Fibroblast of skin of left quadriceps (primary cell): ENCODE measurements at regions not wholly inside any gene's neighbourhood (a gene's known extent, or its start where the extent isn't known, plus 50 kb on each side); places are given as distances from the start of the nearest gene placed in this dataset.
"Not testable (repeated sequence)": the region's sequence is repeated elsewhere in the genome, so short reads cannot be mapped to it uniquely, and the experiment has no call there.

Experiments
- DNase-seq, 2 experiments: peaks; one replicate each; pipeline ENCODE4 v3.0.0-alpha.2; 2013; ENCODE audit warnings: low read depth in 2 of 2

DNA sequence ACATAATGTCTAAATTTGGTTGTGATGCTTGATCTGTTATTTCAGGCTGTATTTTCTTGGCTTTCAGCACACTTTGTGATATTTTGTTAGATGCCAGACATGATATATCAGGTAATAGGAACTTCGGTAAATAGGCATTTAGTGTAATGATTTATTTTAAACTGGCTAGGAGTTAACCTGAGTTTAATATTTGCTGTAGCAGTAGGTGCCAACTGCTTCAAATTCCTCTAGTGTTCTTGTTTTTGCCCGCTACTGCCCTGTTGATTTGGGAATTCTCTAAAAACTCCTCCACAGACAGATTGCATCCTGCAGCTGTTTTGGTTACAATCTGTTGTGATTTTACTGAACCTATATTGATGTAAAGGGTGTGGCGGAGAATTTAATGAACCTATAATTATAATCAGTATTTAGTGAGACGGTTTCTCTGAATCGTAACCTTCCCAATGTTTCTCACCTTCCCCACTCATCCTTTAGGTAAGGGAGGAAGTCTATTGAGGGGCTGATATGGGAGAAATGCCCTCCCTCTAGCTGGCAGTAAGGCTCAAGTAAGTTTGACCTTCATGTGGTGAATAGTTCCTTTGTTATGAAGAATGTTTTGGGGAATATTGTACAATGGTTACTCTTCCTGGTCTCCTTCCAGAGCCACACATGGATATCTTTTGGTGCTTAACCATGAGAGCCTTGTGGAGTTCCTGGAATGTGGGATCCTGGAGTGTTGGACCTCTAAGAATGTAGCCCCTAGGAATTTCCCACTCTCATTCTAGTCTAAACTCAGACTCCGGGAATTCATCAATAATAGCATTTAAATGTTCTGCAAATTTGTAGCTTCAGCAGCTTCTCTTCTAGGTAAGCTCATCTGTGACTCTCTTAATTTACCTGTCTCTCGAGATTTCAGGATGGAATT is 634.1 kb downstream of the FSCB start:
- DNase-seq, result no peak

- DNase-seq, result no peak
Measured at GRCh38 chr14:43872222-43872621, 634.9 kb downstream of the FSCB start.

GRCh38 chr14:43858981-43859380 is 648.1 kb downstream of the FSCB start:
- DNase-seq, result no peak

- no peak for DNase-seq
Measured at GRCh38 chr14:43855556-43855955, 651.5 kb downstream of the FSCB start.

- DNase-seq, result no peak
Measured at GRCh38 chr14:43853541-43853940, 653.5 kb downstream of the FSCB start.

DNA sequence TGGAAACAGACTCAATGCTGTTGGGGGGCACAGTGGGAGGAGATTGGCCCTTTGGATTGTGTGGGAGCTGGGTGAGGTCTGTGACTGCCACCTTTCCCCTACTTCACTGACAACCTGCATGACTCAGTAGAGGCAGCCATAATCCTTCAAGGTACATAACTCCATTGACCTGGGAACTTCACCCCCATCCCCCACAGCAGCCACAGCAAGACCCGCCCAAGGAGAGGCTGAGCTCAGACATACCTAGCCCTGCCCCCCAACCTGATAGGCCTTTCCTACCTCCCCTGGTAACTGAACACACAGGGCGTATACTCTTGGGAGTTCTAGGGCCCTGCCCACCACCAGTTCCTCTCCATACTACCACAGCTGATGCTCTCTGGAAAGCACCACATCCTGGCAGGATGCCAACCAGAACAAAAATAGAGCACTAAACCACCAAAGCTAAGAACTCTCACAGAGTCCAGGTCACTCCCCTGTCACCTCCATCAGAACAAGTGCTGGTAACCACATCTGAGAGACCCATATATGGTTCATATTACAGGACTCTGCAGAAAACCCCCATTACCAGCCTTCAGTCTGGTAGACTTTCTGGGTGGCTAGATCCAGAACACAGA is 703.9 kb downstream of the FSCB start:
- DNase-seq, result no peak

GRCh38 chr14:43795600-43796228 is 711.4 kb downstream of the FSCB start:
- DNase-seq, result no peak

DNA sequence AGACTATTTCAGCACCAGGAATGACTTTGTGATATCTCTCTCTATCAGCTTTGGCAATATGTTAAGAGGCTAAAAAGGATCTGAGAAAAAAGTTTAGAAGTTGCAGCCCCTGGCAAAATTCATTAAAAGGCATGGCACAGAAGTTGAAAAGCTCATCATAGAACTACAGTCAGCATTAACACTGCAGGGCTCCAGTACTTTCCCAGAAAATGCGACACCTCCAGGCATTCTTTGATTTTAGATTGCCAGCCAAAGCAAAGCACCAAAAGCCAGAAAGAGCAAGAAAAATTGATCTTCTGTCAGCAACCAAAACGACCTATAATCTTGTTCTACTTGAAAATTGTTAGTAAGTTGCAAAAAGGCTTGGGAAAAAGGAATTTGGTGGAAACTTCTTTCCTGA is 713.5 kb downstream of the FSCB start:
- no peak for DNase-seq

DNA sequence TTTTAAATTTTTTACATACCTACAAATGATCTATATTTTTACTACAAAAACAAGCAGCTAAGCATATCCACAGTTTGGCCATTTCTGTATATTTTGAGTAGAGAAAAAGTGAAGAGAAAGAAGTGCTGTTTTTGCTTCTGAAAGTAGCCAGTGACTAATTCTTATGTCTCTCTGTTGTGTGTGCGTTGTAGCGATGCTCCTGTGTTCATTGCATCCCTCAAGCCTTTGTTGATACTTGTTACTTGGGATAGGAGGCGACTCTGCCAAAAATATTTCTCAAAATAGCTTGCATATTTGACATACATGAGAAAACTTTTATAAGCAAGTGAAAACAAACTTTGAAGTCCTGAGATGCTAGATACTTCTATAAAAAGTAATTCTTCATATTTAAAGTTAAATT is 714.1 kb downstream of the FSCB start:
- DNase-seq, result no peak

DNA sequence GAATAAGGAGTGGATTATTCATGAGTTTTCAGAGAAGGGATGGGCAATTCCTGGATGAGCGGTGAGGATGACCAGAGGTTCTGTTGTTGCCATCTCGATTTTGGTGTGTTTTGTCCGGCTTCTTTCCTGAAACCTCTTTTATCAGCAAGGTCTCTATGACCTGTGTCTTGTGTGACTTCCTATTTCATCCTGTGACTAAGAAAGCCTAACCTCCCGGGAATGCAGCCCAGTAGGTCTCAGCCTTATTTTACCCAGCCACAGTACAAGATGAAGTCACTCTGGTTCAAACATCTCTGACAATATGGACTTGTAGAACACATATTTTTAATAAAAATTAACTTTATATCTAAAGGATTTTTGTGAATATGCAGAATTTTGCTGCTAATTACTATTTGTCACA is 716.4 kb downstream of the FSCB start:
- DNase-seq, result no peak

DNA sequence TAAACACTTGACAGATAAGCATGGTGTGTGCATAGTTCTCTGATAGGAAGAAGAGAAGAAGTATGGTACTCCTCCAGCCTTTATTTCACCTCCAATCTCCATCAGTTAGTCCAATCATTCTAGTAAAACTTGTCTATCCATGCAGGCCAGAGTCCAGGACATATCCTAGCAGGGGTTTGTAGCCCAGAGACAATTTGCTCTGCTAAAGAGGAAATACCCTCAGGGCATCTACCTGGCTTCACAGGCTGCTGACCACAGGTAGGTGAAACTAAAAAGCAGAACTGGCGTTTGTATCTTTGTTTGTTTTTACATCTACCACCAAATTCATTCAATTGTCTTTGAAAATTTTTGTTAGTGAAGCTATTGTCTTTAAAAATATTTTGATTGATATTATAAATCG is 717.6 kb downstream of the FSCB start:
- DNase-seq, result no peak

DNA sequence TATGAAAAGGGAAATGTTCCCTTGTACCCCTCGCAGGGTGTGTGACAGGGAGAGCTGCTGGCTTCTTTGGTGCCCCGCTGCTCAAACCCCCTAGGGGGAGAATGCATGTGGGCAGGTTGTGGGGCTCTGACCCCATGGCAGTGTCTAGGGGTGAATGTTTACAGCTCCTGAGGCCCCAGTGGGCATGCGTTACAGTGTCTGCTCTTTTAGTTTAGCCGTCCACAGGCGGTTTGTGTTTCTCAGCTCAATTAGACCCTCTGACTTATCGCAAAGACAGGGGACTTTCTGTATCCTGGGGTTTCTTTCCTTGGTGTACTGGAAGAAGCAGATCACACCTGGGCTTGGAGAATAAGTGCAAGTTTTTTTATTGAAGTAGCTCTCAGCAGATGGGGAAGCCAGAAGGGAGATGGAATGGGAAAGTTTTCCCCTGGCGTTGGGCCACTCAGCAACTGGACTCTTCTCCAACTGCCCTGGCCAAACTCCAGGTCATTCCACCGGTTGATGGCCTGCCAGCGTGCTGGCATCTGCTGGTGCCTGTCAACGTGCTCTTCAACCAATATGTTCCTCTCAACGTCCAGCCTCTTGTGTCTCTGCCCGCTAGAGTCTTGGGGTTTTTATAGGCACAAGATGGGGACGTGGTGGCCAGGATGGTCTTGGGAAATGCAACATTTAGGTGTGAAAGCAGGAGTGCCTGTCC is 720.9 kb downstream of the FSCB start:
- no peak for DNase-seq

DNA sequence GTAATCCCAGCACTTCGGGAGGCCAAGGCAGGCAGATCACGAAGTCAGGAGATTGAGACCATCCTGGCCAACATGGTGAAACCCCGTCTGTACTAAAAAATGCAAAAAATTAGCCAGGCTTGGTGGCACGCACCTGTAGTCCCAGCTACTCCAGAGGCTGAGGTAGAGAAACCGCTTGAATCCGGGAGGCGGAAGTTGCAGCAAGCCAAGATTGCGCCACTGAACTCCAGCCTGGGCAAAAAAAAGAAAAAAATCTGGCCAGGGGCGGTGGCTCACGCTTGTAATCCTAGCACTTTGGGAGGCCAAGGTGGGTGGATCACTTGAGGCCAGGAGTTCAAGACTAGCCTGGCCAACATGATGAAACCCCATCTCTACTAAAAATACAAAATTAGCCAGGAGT is 722.7 kb downstream of the FSCB start:
- not testable (repeated sequence) for DNase-seq

- no peak for DNase-seq
Measured at GRCh38 chr14:43778937-43779639, 728.0 kb downstream of the FSCB start.

GRCh38 chr14:43778570-43778936 is 728.5 kb downstream of the FSCB start:
- DNase-seq, result no peak

- no peak for DNase-seq
Measured at GRCh38 chr14:43765474-43765873, 741.6 kb downstream of the FSCB start.

- DNase-seq, result no peak
Measured at GRCh38 chr14:43764433-43764832, 742.6 kb downstream of the FSCB start.

GRCh38 chr14:43755707-43756106 is 751.4 kb downstream of the FSCB start:
- DNase-seq, result no peak

DNA sequence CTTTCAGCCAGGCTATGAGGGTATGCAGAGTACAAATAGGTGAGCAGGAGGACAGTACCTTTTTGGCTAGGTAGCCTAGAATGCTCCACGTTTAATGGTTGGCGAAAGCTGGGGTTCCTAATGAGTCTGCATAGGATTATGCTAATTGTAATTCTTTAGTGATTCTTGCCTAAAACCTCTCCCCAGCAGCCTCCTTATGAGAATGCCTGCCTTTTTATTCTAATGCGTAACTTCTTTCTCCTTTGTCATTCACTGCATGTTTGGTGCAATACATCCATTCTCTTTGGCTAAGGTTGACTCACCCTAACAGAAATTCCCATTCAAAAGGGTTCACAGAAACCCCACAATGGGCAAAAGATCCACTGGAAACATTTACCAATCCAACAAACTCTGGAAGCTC is 752.2 kb downstream of the FSCB start:
- no peak for DNase-seq

- DNase-seq, result no peak
Measured at GRCh38 chr14:43745746-43746145, 761.3 kb downstream of the FSCB start.

GRCh38 chr14:43735932-43736331 is 771.2 kb downstream of the FSCB start:
- DNase-seq, result no peak

DNA sequence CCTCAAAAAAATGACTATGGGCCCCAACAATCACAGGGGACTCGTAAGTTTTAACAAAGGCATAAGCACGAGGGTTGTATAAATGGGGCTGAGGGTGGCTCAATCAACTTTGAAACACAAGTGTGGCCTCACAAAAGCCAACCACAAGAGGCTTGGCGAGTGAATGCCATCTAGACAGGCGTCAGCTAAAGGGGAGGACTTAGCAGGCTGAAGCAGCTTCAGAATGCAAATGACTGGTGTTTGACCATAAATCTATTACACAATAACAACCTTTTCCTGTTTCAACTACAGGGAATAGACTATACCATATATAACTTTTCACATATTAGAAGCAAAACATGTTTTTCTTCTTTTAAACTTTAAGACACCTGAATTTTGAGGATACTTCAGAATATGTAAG is 777.9 kb downstream of the FSCB start:
- no peak for DNase-seq
